ENCODE measurements at regions not wholly inside any gene's neighbourhood (a gene's known extent, or its start where the extent isn't known, plus 50 kb on each side); places are given as distances from the start of the nearest gene placed in this dataset.

DNA sequence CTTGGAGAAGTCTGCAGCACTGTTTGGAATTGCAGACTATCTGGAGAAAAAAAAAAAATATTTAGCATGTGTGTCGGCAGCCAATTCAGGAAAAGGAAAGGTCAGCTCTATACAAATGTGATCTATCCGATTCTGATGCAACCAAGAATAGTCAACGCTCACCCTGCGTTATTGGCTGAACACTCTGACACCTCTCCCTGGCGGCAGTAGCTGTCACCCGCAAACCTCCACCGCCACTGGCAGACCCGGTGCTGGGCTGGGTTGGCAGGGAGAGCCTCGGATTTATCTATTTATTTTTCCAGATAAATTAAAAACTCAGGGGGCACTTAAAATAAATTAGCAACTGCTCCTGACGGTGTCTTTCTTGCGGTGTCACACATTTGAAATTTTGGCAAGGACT lies 409.7 kb downstream of the VRK1 start:
- DNase-seq = no peak

DNA sequence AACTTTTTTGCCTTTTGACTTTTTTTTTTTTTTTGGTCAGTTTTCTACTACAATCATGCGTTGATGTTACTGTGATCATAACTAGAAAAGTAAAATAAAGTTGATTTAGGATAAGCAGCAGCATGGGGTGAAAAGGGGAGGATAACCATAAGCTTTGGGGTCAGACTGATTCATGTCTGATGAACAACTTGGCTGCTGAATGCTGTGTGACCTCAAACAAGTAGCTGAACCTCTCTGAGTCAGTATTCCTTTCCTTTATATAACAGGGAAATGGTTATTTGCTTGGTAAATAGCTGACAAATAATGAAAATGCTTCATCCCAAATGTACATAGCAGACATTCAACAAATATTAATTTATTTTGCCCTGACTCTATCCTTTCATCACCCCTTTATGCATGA lies 413.0 kb downstream of the VRK1 start:
- DNase-seq = no peak

DNA sequence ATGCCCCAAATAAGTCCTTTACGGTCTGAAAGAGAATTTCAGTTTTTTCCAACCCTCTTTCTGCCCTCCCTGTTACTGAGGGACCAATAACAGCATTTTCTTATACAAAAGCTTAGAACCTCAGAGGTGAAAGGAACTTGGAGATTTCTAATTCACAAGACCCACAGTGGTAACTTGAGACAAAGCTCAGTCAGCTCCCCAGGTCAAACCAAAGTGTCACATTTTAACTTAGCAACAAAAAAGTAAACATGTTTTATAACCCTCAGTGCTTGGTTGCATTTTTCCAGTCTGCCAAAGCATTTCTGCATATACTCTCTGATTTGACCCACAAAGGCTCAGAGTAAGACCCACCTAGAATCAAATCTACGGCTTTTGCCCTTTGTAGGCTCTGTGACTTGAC lies 415.2 kb downstream of the VRK1 start:
- no peak for DNase-seq

- DNase-seq = no peak
Observed at GRCh38 chr14:97213720-97214119, 416.5 kb downstream of the VRK1 start.

GRCh38 chr14:97215263-97215969 lies 418.2 kb downstream of the VRK1 start:
- DNase-seq = no peak

- DNase-seq = no peak
Observed at GRCh38 chr14:97217111-97217885, 420.1 kb downstream of the VRK1 start.

DNA sequence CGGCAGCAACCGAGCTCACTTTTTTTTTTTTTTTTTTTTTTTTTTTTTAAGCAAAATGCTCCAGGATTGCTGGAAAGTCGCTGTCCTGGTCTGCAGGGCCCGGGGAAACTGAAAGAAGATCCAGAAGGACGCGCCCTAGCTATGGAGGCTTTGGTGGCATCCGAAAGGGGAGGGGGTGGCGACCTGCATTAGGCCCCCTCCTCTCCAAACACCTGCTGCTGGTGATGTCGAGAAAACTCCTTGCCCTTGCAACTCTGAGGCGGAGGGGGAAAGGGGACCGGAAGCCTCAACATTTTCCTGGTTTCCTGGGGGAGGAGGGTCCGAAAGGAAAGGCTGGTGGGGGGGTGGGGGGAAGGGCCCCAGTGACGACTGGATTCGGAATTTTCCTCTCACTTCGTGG lies 421.1 kb downstream of the VRK1 start:
- peak; percentile 10 for DNase-seq

DNA sequence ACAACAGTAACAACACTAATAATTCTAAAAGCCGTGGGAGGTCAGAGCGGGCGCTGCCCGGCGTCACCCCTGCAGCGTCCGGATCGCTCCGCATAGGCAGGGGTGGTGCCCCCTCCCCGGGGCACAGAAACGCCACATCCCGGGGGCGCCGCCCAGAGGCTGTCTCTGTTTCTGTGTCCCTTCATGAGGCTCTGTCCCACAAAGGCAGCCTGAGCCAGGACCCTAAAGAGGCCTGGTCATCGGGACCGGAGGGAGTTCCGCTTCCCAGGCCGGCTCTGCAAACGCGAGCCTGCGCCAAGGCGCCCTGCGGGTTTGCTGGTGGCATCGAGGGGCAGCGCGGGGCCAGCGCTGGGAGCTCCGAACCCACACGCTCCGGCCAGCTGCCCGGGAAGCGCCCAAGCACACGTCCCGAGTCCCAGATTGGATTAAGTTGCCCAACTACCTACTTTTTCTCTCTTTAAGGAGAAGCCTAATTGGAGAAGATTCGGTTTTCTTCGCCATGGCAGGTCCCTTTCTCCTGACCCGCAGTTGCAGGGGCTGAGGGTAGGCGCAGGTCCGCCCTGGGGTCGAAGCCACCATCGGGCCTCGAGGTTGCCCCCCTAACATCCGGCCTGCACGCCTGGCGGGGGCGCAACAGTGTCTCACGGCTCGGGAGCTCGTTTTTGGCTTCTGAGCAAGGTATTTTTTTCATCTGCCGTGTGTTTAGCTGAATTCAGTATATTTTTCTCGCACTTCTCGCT lies 421.7 kb downstream of the VRK1 start:
- DNase-seq = peak; percentile 7

- DNase-seq = no peak
Observed at GRCh38 chr14:97219431-97220017, 422.3 kb downstream of the VRK1 start.

DNA sequence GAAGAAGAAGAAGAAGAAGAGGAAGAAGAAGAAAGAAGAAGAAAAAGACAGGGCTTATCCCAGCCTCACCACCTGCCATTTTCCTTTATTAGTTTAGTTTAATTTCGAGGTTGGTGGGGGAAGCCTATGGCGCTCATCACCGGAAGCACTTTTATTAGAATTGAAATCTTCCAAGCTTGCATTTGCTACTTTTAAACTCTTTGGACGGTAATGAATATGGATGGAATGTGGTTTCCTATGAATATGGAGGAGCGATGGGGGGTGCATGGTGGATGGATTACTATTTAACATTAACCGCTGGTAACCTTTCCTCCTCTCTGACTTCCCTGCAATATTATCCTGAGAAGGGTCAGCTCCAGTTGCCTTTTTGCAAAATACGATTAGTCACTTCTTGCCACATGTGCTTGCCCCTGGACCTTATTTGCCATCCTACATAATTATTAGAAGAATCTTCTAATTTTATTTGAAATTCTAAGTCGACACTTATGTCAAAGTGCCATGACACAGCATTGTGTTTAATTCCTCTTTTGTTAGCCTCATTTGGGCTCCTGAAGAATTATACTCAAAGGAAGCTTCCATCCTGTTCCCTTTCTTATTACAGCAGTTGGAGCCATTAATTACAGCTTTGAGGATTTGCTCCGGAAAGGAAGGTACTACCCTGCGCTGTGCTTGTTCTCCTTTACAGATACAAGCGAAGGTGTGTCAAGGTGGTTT lies 424.5 kb downstream of the VRK1 start:
- DNase-seq = no peak

- DNase-seq = no peak
Observed at GRCh38 chr14:97224016-97224415, 426.8 kb downstream of the VRK1 start.

DNA sequence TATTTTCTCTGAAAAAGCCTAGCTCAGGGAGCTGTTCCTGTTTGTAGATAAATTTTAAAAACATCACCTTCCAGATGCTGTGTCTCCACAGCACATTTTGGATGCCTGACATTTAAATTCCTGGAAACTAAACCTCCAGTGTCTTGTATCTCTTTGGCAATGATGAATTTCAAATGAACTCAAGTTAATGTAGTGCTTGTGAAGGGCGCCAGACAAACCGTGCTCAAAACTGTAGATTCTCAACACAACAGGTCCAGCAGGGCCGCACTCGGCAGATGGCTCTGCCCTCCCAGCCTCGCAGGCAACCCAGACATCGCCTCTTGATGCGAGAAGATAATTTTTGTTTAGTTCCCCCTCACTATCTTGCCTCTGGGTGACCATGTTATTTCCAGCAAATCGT lies 432.9 kb downstream of the VRK1 start:
- DNase-seq = no peak

GRCh38 chr14:97233319-97233985 lies 436.3 kb downstream of the VRK1 start:
- no peak for DNase-seq

- DNase-seq = no peak
Observed at GRCh38 chr14:97246648-97247047, 449.5 kb downstream of the VRK1 start.

DNA sequence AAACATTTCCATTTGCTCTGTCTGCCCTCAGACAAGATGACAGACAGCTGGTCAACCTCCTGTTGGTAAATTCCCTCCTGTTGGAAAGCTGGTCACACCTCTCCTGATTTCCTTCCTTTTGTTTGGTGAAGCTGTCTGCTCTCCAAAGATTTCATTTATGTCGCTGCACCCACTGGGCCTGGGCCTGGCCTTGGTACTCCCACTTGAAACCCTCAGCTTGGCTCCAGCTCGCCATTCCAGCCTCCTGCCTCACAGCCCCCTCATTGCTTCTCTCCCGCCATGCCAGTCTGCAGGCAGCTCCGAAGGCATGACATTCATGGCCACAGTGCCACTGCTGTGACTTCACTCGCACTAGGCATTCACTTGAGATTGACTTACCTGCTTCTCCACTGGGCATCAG lies 451.8 kb downstream of the VRK1 start:
- no peak for DNase-seq

- no peak for DNase-seq
Observed at GRCh38 chr14:97250931-97251330, 453.7 kb downstream of the VRK1 start.

GRCh38 chr14:97251491-97252155 lies 454.4 kb downstream of the VRK1 start:
- DNase-seq = no peak

DNA sequence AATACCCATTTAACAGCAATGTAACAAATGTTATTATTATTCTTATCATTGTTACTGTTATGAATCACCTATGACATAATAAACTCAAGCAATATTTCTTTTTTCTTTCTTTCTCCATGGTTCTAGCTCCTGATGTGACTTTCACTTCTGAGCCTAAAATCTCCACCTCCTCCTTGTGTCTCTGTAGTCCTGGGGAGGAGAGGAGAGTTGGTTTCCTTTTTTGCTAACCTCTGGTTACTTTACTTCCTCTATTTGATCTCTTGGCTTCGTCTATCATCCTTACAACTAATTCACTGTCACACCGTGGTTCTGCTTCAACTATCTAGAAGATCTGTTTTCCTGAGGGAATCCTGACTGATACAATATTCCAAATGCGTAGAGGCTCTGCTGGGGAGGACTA lies 456.6 kb downstream of the VRK1 start:
- DNase-seq = no peak

DNA sequence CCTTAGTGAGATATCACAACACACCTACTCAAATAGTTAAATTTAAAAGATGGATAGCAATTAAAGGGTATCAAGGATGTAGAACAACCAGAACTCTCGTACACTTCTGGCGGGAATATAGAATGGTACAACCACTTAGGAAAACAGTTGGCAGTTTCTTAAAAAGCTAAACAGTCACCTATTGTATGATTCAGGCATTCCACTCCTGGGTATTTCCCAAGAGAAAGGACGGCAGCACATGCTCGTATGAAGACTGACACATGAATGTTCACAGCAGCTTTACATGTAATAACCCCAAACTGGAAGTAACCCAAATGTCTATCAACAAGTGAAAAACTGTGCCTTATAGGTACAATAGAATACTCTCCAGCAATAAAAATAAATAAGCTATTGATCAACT lies 465.2 kb downstream of the VRK1 start:
- DNase-seq = no peak

DNA sequence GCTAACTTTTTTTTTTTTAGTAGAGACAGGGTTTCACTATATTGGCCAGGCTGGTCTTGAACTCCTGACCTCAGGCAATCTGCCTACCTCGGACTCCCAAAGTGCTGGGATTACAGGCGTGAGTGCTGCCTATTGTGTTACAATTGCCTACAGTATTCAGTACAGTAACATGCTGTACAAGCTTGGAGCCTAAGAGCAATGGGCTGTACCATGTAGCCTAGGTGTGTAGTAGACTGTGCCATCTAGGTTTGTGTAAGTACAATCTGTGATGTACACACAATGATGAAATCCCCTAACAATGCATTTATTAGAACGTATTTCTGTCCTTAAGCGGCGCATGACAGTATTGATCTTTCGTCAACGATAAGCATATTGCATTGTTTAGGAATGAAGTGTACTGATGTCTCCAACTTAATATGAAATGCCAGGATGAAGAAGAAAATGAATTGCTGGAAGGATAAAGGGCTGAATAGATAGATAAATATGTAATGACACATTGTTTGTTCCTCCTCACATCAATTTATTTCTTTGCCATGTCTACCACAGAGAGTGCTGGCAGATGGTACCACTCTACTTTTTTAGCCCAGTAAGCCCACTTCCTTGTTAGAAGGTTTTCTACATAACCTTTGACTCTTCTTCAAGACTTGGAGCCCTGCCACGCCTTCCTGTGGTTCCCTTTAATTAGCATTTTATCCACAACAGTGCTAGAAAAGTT lies 467.5 kb downstream of the VRK1 start:
- DNase-seq = no peak

Measured in muscle of arm (tissue), 1 donor.